Muscle of leg (tissue), 3 donors: ENCODE measurements at regions not wholly inside any gene's neighbourhood (a gene's known extent, or its start where the extent isn't known, plus 50 kb on each side); places are given as distances from the start of the nearest gene placed in this dataset.

Experiments used
- DNase-seq: peaks from one replicate; pipeline ENCODE4 v3.0.0; 2013
- H3K27ac ChIP-seq: one replicate; pipeline ENCODE4 v1.5.1; 2013; ENCODE audit warnings: mild to moderate bottlenecking, low read length, control low read depth
- H3K27me3 ChIP-seq: one replicate; pipeline ENCODE4 v1.6.1; 2013; ENCODE audit warnings: low read length; ENCODE audit not compliant: control insufficient read depth, insufficient read depth
- H3K36me3 ChIP-seq: one replicate; pipeline ENCODE4 v1.6.1; 2013; ENCODE audit warnings: low read length; ENCODE audit not compliant: control insufficient read depth, insufficient read depth
- H3K4me1 ChIP-seq: one replicate; pipeline ENCODE4 v1.6.1; 2013; ENCODE audit warnings: low read length; ENCODE audit not compliant: control insufficient read depth, insufficient read depth
- H3K4me3 ChIP-seq: one replicate; pipeline ENCODE4 v1.5.1; 2013; ENCODE audit warnings: low read length, control low read depth
- H3K9me3 ChIP-seq: replicated peaks from 2 replicates; pipeline ENCODE4 v1.6.1; 2013; ENCODE audit warnings: low read depth, low read length; ENCODE audit not compliant: control insufficient read depth
- WGBS: methylation state at CpG from one replicate; pipeline ENCODE4 v1.1.5; 2013; ENCODE audit warnings: missing lambda C conversion rate; ENCODE audit not compliant: insufficient coverage; 5-methylcytosine and 5-hydroxymethylcytosine counted together

- Histone ChIP-seq H3K27me3 (peaks cover 8% of the 10 kb centered on the region), H3K9me3 (no peaks in the 10 kb centered on the region), H3K36me3 (no peaks in the 10 kb centered on the region), H3K27ac (no peak overlapping the region), H3K4me3 (no peak overlapping the region), H3K4me1 (peaks cover 21% of the 10 kb centered on the region)
- peak; percentile 21 for DNase-seq
- WGBS, result 47% methylated on average over 21 of the region's 23 CpGs
Measured at GRCh38 chr2:238636269-238637073, 209.7 kb downstream of the ASB1 start.

DNA sequence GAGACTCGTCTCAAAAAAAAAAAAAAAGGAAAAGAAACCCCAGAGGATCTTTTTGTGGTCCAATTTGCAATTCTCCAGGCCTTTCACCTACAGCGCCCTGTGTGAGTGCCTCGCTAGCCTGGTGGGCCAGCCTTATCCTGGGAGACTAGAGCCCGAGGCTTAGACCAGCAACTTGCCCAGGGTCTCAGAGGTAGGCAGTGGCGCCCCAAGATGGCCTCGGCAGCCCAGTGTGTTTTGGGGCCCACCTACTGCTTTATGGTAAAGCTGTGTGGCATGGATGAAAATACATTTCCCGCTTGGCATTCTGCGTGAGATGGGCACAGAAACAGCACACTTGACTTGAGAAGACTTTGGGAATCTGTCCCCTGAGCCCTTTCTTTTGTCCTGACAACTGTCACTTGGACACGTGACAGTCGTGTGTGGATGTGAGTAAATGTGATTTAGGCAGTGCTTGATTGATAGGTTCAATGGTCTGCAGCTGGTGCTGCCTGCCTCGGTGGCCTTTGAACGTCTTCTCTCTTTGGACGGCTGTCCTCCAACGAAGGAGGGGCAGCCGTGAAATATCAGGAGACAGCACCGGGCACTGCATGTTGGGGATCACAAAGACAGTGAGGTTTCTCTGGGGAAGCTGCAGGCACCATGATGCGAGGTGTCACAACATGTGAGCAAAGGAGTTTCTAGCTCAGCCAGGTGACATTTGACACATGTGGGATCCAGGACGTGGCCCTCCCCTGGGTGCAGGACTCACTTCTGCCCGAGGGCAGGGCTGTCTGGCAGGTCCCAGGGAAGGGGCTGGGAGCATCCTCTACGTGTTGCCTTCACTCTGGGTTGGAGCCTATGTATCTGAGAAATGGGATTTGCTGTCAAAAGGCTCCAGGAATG is 209.5 kb upstream of the TWIST2 start:
- H3K27ac ChIP-seq, result no peak overlapping the region
- 78% methylated on average over 18 of the region's 20 CpGs for WGBS
- peaks cover 21% of the 10 kb centered on the region for H3K4me1 ChIP-seq
- H3K4me3 ChIP-seq, result no peak overlapping the region
- peaks cover 8% of the 10 kb centered on the region for H3K27me3 ChIP-seq
- H3K9me3 ChIP-seq, result no peaks in the 10 kb centered on the region
- H3K36me3 ChIP-seq, result no peaks in the 10 kb centered on the region
- DNase-seq, result no peak

- peak; percentile 14 for DNase-seq
- Histone ChIP-seq H3K4me1 (peaks cover 23% of the 10 kb centered on the region), H3K9me3 (no peaks in the 10 kb centered on the region), H3K27me3 (peaks cover 8% of the 10 kb centered on the region), H3K4me3 (no peak overlapping the region), H3K27ac (no peak overlapping the region), H3K36me3 (no peaks in the 10 kb centered on the region)
- WGBS, result 68% methylated on average over 13 of the region's 17 CpGs
Measured at GRCh38 chr2:238638982-238639628, 208.8 kb upstream of the TWIST2 start.

DNA sequence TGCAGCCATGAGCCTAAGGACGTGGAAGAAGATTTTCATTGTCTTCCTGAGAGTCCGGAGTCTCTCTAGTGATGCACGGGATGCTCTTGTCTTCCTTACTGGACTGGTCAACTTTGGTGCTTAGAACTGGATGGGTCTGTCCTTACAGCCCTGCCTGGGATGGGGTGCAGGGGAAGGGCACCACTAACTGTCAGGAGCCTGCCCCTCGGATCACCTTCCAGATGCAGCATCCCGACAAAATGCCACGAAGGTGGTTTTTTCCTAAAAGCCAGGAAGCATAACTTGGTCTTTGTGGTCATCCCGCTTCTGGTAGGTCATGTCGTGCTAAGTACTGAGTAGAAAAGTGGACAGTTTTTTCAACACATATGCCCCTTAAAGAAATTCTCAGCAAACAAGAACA is 207.4 kb upstream of the TWIST2 start:
- Histone ChIP-seq H3K27ac (no peak overlapping the region), H3K36me3 (no peaks in the 10 kb centered on the region), H3K4me1 (peaks cover 24% of the 10 kb centered on the region), H3K27me3 (peaks cover 5% of the 10 kb centered on the region), H3K4me3 (no peak overlapping the region), H3K9me3 (no peaks in the 10 kb centered on the region)
- no peak for DNase-seq
- WGBS, result 60% methylated on average over 1 of the region's 8 CpGs

DNA sequence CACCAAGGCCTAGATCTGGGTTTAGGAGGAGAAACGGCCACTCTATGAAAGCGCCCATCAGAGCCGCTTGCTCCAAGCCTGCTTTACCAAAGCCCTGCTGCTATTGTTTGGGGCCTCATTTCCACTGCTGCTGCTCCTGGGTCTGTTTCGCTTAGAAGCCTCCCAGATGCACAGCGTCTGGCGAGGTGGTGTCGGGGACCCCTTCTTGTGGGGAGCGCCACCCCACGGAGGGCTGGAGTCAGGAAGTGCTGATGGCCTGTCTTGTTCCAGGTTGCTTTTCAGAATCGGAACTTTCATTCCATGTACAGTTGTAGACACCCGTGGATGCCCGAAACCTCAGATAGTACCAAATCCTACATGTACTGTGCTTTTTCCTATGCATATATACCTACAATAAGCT is 204.9 kb upstream of the TWIST2 start:
- Histone ChIP-seq H3K27ac (no peak overlapping the region), H3K36me3 (no peaks in the 10 kb centered on the region), H3K9me3 (no peaks in the 10 kb centered on the region), H3K4me1 (peaks cover 13% of the 10 kb centered on the region), H3K4me3 (no peak overlapping the region), H3K27me3 (peaks cover 5% of the 10 kb centered on the region)
- 94% methylated on average over 9 of the region's 12 CpGs for WGBS
- DNase-seq, result no peak

- no peak overlapping the region for H3K27ac ChIP-seq
- H3K4me1 ChIP-seq, result peaks cover 10% of the 10 kb centered on the region
- 88% methylated on average over 5 of the region's 5 CpGs for WGBS
Measured at GRCh38 chr2:238643400-238643907, 204.4 kb upstream of the TWIST2 start.

DNA sequence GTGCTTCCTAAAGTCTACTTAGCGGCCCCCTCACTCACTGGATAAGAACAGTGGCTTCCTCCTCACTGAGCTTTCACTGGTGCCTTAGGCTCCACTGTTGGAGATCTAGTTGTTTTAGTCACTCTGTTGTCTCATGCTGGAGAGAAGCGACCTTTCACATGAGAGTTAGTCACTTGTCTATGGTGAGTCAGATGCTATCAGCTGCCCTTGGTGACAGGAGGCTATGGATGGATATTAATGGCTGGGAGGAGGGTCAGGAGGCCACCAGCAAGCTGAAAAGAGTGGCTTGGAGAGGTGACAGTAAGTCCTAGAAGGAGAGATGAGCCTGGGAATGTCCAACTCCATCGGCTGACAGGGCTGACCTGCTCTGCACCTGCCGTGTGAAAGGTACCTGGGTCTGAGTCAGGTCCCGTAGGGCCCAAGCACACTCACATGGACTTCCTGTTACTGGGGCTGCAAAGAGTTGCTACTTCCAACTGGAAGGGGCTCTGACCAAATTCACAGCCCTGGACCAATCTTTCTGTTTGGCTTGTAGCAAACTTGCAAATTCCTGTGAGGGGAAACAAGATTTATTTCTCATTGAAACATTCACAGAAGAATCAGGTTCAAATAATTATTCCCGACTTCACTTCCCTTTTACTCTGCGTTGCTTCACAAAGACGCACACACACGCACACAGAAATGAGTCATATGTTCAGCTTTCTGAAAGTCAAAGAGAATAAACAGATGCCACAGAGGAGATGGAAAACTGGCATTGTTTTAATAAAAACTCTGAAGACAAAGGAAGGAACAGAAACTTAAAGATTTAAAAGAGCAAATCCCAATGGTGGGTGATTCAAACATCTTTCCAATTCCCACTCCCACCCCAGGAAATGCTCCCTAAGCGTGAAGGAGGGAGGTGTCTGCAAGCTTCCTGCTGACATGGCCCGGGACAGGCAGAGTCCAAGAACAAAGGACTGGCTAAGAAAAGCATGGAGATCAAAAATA is 203.5 kb upstream of the TWIST2 start:
- peak; percentile 83 for DNase-seq
- H3K4me3 ChIP-seq, result no peak overlapping the region
- peaks cover 5% of the 10 kb centered on the region for H3K4me1 ChIP-seq
- no peaks in the 10 kb centered on the region for H3K9me3 ChIP-seq
- H3K36me3 ChIP-seq, result no peaks in the 10 kb centered on the region
- H3K27me3 ChIP-seq, result peaks cover 2% of the 10 kb centered on the region
- no peak overlapping the region for H3K27ac ChIP-seq
- WGBS, result 58% methylated on average over 5 of the region's 11 CpGs

More at GRCh38 chr2:238643400-238643907, 204.4 kb upstream of the TWIST2 start:
- no peak for DNase-seq
- Histone ChIP-seq H3K36me3 (no peaks in the 10 kb centered on the region), H3K9me3 (no peaks in the 10 kb centered on the region), H3K27me3 (peaks cover 5% of the 10 kb centered on the region), H3K4me3 (no peak overlapping the region)

- Histone ChIP-seq H3K4me3 (no peak overlapping the region), H3K36me3 (no peaks in the 10 kb centered on the region), H3K9me3 (no peaks in the 10 kb centered on the region), H3K27me3 (peaks cover 4% of the 10 kb centered on the region), H3K27ac (no peak overlapping the region), H3K4me1 (peaks cover 5% of the 10 kb centered on the region)
- DNase-seq, result no peak
- 64% methylated on average over 2 of the region's 6 CpGs for WGBS
Measured at GRCh38 chr2:238645095-238645494, 202.8 kb upstream of the TWIST2 start.

- DNase-seq, result no peak
- Histone ChIP-seq H3K27ac (no peak overlapping the region), H3K9me3 (no peaks in the 10 kb centered on the region), H3K4me3 (no peak overlapping the region), H3K4me1 (peaks cover 5% of the 10 kb centered on the region), H3K36me3 (no peaks in the 10 kb centered on the region), H3K27me3 (peaks cover 2% of the 10 kb centered on the region)
- WGBS, result no CpG with 5 or more reads among the region's 1 CpG
Measured at GRCh38 chr2:238645716-238646115, 202.2 kb upstream of the TWIST2 start.
